Keratinocyte (primary cell): ENCODE measurements at regions not wholly inside any gene's neighbourhood (a gene's known extent, or its start where the extent isn't known, plus 50 kb on each side); places are given as distances from the start of the nearest gene placed in this dataset.

Experiments
- DNase-seq: peaks from one replicate; pipeline ENCODE4 v3.0.0-alpha.2; 2011; ENCODE audit warnings: low read depth, missing footprints, low spot score
- FAIRE-seq: peaks from 2 replicates; lab custom pipeline; 2011; peaks lifted over from hg19 to GRCh38; lab: Jason Lieb, UNC
- H2AFZ ChIP-seq: 2 replicates; pipeline ENCODE4 v1.6.0; 2012; ENCODE audit warnings: low read length, control low read depth, inconsistent platforms; ENCODE audit not compliant: control insufficient read depth
- H3K27ac ChIP-seq: 2 replicates; pipeline ENCODE4 v1.5.1; 2011; ENCODE audit warnings: low read length; ENCODE audit not compliant: control insufficient read depth, insufficient read depth
- H3K27me3 ChIP-seq: 3 replicates; pipeline ENCODE4 v1.6.0; 2011; ENCODE audit warnings: low read length; ENCODE audit not compliant: control insufficient read depth, insufficient read depth; ENCODE audit errors: extremely low read depth
- H3K36me3 ChIP-seq, 2 experiments: 2 replicates in 1 of 2; 3 replicates in 1 of 2; pipeline ENCODE4 v1.5.1; 2011; ENCODE audit warnings: low read length in 2 of 2, mild to moderate bottlenecking in 1 of 2; ENCODE audit not compliant: control insufficient read depth in 2 of 2, insufficient read depth in 2 of 2; ENCODE audit errors: extremely low read depth in 1 of 2
- H3K4me1 ChIP-seq: 3 replicates; pipeline ENCODE4 v1.5.1; 2011; ENCODE audit warnings: low read length; ENCODE audit not compliant: control insufficient read depth, insufficient read depth; ENCODE audit errors: extremely low read depth
- H3K4me2 ChIP-seq: 3 replicates; pipeline ENCODE4 v1.6.0; 2011; ENCODE audit warnings: low read depth, low read length; ENCODE audit not compliant: control insufficient read depth, insufficient read depth; ENCODE audit errors: extremely low read depth
- H3K4me3 ChIP-seq, 3 experiments: fragments of 200-600 bp in 1 of 3; sonication (generic) in 1 of 3; 2 replicates in 2 of 3; 3 replicates in 1 of 3; pipeline ENCODE4 v1.5.1; 2011 to 2016; ENCODE audit warnings: low read length in 3 of 3, mild to moderate bottlenecking in 3 of 3, control low read depth in 2 of 3, inconsistent platforms in 1 of 3, low read depth in 1 of 3, mixed read lengths in 1 of 3, mixed run types in 1 of 3, moderate library complexity in 1 of 3; ENCODE audit not compliant: control insufficient read depth in 2 of 3, insufficient read depth in 2 of 3; ENCODE audit errors: extremely low read depth in 1 of 3
- H3K79me2 ChIP-seq: 2 replicates; pipeline ENCODE4 v1.6.0; 2012; ENCODE audit warnings: low read length; ENCODE audit not compliant: control insufficient read depth, insufficient read depth
- H3K9ac ChIP-seq: 3 replicates; pipeline ENCODE4 v1.6.0; 2011; ENCODE audit warnings: low read length; ENCODE audit not compliant: control insufficient read depth, insufficient read depth; ENCODE audit errors: extremely low read depth
- H3K9me1 ChIP-seq: 3 replicates; pipeline ENCODE4 v1.6.0; 2011; ENCODE audit warnings: low read length; ENCODE audit not compliant: control insufficient read depth, insufficient read depth; ENCODE audit errors: extremely low read depth
- H3K9me3 ChIP-seq: 2 replicates; pipeline ENCODE4 v1.5.1; 2012; ENCODE audit warnings: low read depth, low read length; ENCODE audit not compliant: control insufficient read depth
- H4K20me1 ChIP-seq: 3 replicates; pipeline ENCODE4 v1.6.0; 2011; ENCODE audit warnings: low read length; ENCODE audit not compliant: control insufficient read depth, insufficient read depth; ENCODE audit errors: extremely low read depth
- CTCF ChIP-seq, 3 experiments: IDR thresholded peaks in 1 of 3; conservative IDR thresholded peaks in 1 of 3; optimal IDR thresholded peaks in 1 of 3; 2 replicates in 2 of 3; 3 replicates in 1 of 3; pipeline versions ENCODE3 to v1.5.1; 2011; ENCODE audit warnings: low read length in 3 of 3, mild to moderate bottlenecking in 3 of 3, moderate library complexity in 2 of 3, control low read depth in 1 of 3, inconsistent platforms in 1 of 3; ENCODE audit not compliant: insufficient read depth in 2 of 3; ENCODE audit errors: extremely low read depth in 1 of 3
- EZH2 ChIP-seq: IDR thresholded peaks from one replicate; pipeline ENCODE4 v1.6.1; 2012; ENCODE audit warnings: inconsistent platforms, mild to moderate bottlenecking, low read length, moderate library complexity
- dilution Hi-C: fragments of 300-500 bp; cut with MboI; formaldehyde crosslinking; loops from one replicate; pipeline ENCODE4 v1.7.0; 2020; ENCODE audit warnings: low sequenced_read_pairs; ENCODE audit not compliant: extremely low pct_ligation_motif_present

GRCh38 chr1:5191470-5191869 lies 537.1 kb downstream of the AJAP1 start:
- Histone ChIP-seq H2AFZ (no peak overlapping the region), H4K20me1 (no peaks in the 10 kb centered on the region), H3K79me2 (no peaks in the 10 kb centered on the region), H3K9me3 (peaks cover 1% of the 10 kb centered on the region), H3K27ac (no peak overlapping the region), H3K4me2 (no peak overlapping the region), H3K4me3 (no peak overlapping the region), H3K36me3 (no peaks in the 10 kb centered on the region), H3K27me3 (no peaks in the 10 kb centered on the region), H3K9me1 (no peaks in the 10 kb centered on the region), H3K4me1 (no peaks in the 10 kb centered on the region), H3K9ac (no peak overlapping the region)
- FAIRE-seq (no peak), DNase-seq (no peak)
- dilution Hi-C loops: no loop called here
- TF ChIP-seq CTCF (optimal IDR thresholded peaks at IDR 0.05 in 1 of 3, IDR thresholded peaks at IDR 0.05 in 1 of 3, conservative IDR thresholded peaks at IDR 0.05 in 1 of 3; ENCODE audit: extremely low read depth in 1 of 3, insufficient read depth in 2 of 3, low read length in 3 of 3) (no peak), EZH2 (no peak)

GRCh38 chr1:5189384-5189783 lies 535.0 kb downstream of the AJAP1 start:
- H3K36me3 ChIP-seq: no peaks in the 10 kb centered on the region
- H3K27me3 ChIP-seq: no peaks in the 10 kb centered on the region
- no peak overlapping the region for H3K9ac ChIP-seq
- no peaks in the 10 kb centered on the region for H3K79me2 ChIP-seq
- H3K4me3 ChIP-seq: no peak overlapping the region
- DNase-seq (no peak), FAIRE-seq (no peak)
- no peak overlapping the region for H3K4me2 ChIP-seq
- H3K4me1 ChIP-seq: no peaks in the 10 kb centered on the region
- no peak overlapping the region for H2AFZ ChIP-seq
- no peak overlapping the region for H3K27ac ChIP-seq
- TF ChIP-seq CTCF (optimal IDR thresholded peaks at IDR 0.05 in 1 of 3, IDR thresholded peaks at IDR 0.05 in 1 of 3, conservative IDR thresholded peaks at IDR 0.05 in 1 of 3; ENCODE audit: extremely low read depth in 1 of 3, insufficient read depth in 2 of 3, low read length in 3 of 3) (no peak), EZH2 (no peak)
- H3K9me1 ChIP-seq: no peaks in the 10 kb centered on the region
- peaks cover 1% of the 10 kb centered on the region for H3K9me3 ChIP-seq
- no peaks in the 10 kb centered on the region for H4K20me1 ChIP-seq
- dilution Hi-C loops: no loop called here
